HCT116 (cell line): ENCODE measurements at regions not wholly inside any gene's neighbourhood (a gene's known extent, or its start where the extent isn't known, plus 50 kb on each side); places are given as distances from the start of the nearest gene placed in this dataset.

Experiments
- ATAC-seq: fragments of 200-7000 bp; cut with Tn5 transposase; 2 replicates; pipeline ENCODE4 v1.9.1; 2020; ENCODE audit warnings: mild to moderate bottlenecking, moderate library complexity
- BruUV-seq: library from RNA; stranded (reverse); fragments of 400-500 nt; replicated peaks from 2 replicates; lab custom pipeline; 2021; lab: Mats Ljungman, UMichigan
- CTCF ChIA-PET: fragments of 300-600 bp; sonication (Branson Sonifier 250); formaldehyde crosslinking; loops from one replicate; lab custom pipeline; 2021; ENCODE audit warnings: antibody characterized with exemption; lab: Charles Lee
- POLR2A ChIA-PET: fragments of 300-600, 350-600 bp; sonication (Branson Sonifier 250); formaldehyde crosslinking; loops from one replicate; lab custom pipeline; 2021; ENCODE audit warnings: antibody characterized with exemption; lab: Charles Lee
- RAD21 ChIA-PET, 2 experiments: fragments of 300-600 bp; sonication (Branson Sonifier 250); formaldehyde crosslinking; loops; one replicate each; lab custom pipeline; 2023; ENCODE audit warnings: low total read pairs in 2 of 2; ENCODE audit not compliant: uncharacterized antibody in 2 of 2, unreplicated experiment in 2 of 2, low non-redundant PET in 1 of 2; lab: Charles Lee
- DNase-seq: peaks from one replicate; pipeline ENCODE4 v3.0.0-alpha.2; 2010; ENCODE audit warnings: low read depth, low spot score
- H2AFZ ChIP-seq: fragments of 200-600 bp; shearing (Covaris generic), sonication (generic); 2 replicates; pipeline ENCODE4 v1.6.1; 2017; ENCODE audit warnings: low read depth, mixed run types, mixed read lengths, antibody characterized with exemption, low read length; ENCODE audit not compliant: poor library complexity, severe bottlenecking
- H3K27ac ChIP-seq: 2 replicates; pipeline ENCODE4 v1.5.1; 2012; ENCODE audit warnings: low read depth, low read length
- H3K27me3 ChIP-seq: fragments of 200-600 bp; sonication (generic); 2 replicates; pipeline ENCODE4 v1.6.1; 2016; ENCODE audit warnings: mixed run types, low read length, mixed read lengths; ENCODE audit not compliant: insufficient read depth
- H3K36me3 ChIP-seq, 2 experiments: fragments of 200-500 bp in 1 of 2; fragments of 200-600 bp in 1 of 2; sonication (Bioruptor generic) in 1 of 2; sonication (generic) in 1 of 2; 2 replicates each; pipeline versions ENCODE4 v1.5.1 to v1.6.1; 2014 to 2016; ENCODE audit warnings: low read length in 2 of 2, inconsistent platforms in 1 of 2, mixed read lengths in 1 of 2, mixed run types in 1 of 2; ENCODE audit not compliant: insufficient read depth in 2 of 2, control insufficient read depth in 1 of 2
- H3K4me1 ChIP-seq, 2 experiments: fragments of 200-600 bp in 1 of 2; sonication (generic) in 1 of 2; 2 replicates each; pipeline versions ENCODE4 v1.5.1 to v1.6.1; 2012 to 2017; ENCODE audit warnings: low read length in 2 of 2, inconsistent platforms in 1 of 2, mild to moderate bottlenecking in 1 of 2, mixed read lengths in 1 of 2, mixed run types in 1 of 2, moderate library complexity in 1 of 2; ENCODE audit not compliant: insufficient read depth in 2 of 2, control insufficient read depth in 1 of 2
- H3K4me2 ChIP-seq: fragments of 200-600 bp; sonication (generic); 2 replicates; pipeline ENCODE4 v1.6.1; 2017; ENCODE audit warnings: mixed run types, low read length, mixed read lengths
- H3K4me3 ChIP-seq, 2 experiments: fragments of 200-600 bp in 1 of 2; sonication (generic) in 1 of 2; replicated peaks in 1 of 2; 2 replicates each; pipeline ENCODE4 v1.5.1; 2011 to 2016; ENCODE audit warnings: low read length in 2 of 2, control low read depth in 1 of 2, low read depth in 1 of 2, mild to moderate bottlenecking in 1 of 2, mixed read lengths in 1 of 2, mixed run types in 1 of 2
- H3K79me2 ChIP-seq: fragments of 200-600 bp; sonication (generic); 2 replicates; pipeline ENCODE4 v1.6.1; 2017; ENCODE audit warnings: mild to moderate bottlenecking, mixed run types, low read length, moderate library complexity, mixed read lengths; ENCODE audit not compliant: insufficient read depth
- H3K9ac ChIP-seq: fragments of 200-600 bp; sonication (generic); 2 replicates; pipeline ENCODE4 v1.6.1; 2016; ENCODE audit warnings: low read length, mixed read lengths
- H3K9me2 ChIP-seq: fragments of 200-600 bp; sonication (generic), shearing (Covaris generic); 2 replicates; pipeline ENCODE4 v1.6.1; 2017; ENCODE audit warnings: mixed run types, mild to moderate bottlenecking, moderate library complexity; ENCODE audit not compliant: insufficient read depth
- H3K9me3 ChIP-seq, 2 experiments: fragments of 200-500 bp in 1 of 2; fragments of 200-600 bp in 1 of 2; sonication (Bioruptor generic) in 1 of 2; sonication (generic) in 1 of 2; 2 replicates each; pipeline ENCODE4 v1.6.1; 2014 to 2017; ENCODE audit warnings: low read length in 2 of 2, mixed read lengths in 2 of 2, inconsistent platforms in 1 of 2, low read depth in 1 of 2, mild to moderate bottlenecking in 1 of 2, mixed run types in 1 of 2, moderate library complexity in 1 of 2; ENCODE audit not compliant: control insufficient read depth in 1 of 2, insufficient read depth in 1 of 2
- H4K20me1 ChIP-seq: fragments of 200-600 bp; sonication (generic), shearing (Covaris generic); 2 replicates; pipeline ENCODE4 v1.6.1; 2017; ENCODE audit warnings: mixed run types, mild to moderate bottlenecking, moderate library complexity; ENCODE audit not compliant: insufficient read depth
- CTCF ChIP-seq, 3 experiments: fragments of 200-600 bp in 1 of 3; sonication (generic) in 1 of 3; IDR thresholded peaks in 2 of 3; conservative IDR thresholded peaks in 1 of 3; 2 replicates each; pipeline ENCODE4 v1.5.1; 2012 to 2017; ENCODE audit warnings: low read depth in 2 of 3, low read length in 2 of 3, antibody characterized with exemption in 1 of 3, borderline replicate concordance in 1 of 3, control low read depth in 1 of 3, mild to moderate bottlenecking in 1 of 3, mixed read lengths in 1 of 3, mixed run types in 1 of 3, moderate library complexity in 1 of 3; ENCODE audit not compliant: insufficient read depth in 1 of 3
- JUND ChIP-seq: IDR thresholded peaks from 2 replicates; pipeline ENCODE4 v1.6.1; 2012
- MAX ChIP-seq: IDR thresholded peaks from 2 replicates; pipeline ENCODE4 v1.6.1; 2012
- POLR2A ChIP-seq: IDR thresholded peaks from 2 replicates; pipeline ENCODE4 v1.7.0; 2011; ENCODE audit warnings: borderline replicate concordance; ENCODE audit not compliant: insufficient read depth, insufficient read length; ENCODE audit errors: extremely low read depth
- SP1 ChIP-seq: IDR thresholded peaks from 2 replicates; pipeline ENCODE4 v1.6.1; 2012; ENCODE audit warnings: low read depth
- ZBTB33 ChIP-seq: IDR thresholded peaks from 2 replicates; pipeline ENCODE4 v1.6.1; 2011; ENCODE audit warnings: mild to moderate bottlenecking, low read length, moderate library complexity; ENCODE audit not compliant: insufficient replicate concordance; ENCODE audit errors: extremely low read depth
- ZFX ChIP-seq: fragments of 450-650 bp; IDR thresholded peaks from 2 replicates; pipeline ENCODE4 v1.6.1; 2017
- intact Hi-C: fragments of 100-400 bp; cut with micrococcal nuclease; formaldehyde crosslinking; loops from 2 replicates; pipeline ENCODE4 v1.10.0; 2022

- Histone ChIP-seq H3K4me3 (no peak overlapping the region), H4K20me1 (no peaks in the 10 kb centered on the region), H3K4me2 (no peak overlapping the region), H3K36me3 (no peaks in the 10 kb centered on the region), H3K9me3 (no peaks in the 10 kb centered on the region), H2AFZ (no peak overlapping the region), H3K9ac (no peak overlapping the region), H3K27ac (no peak overlapping the region), H3K79me2 (no peaks in the 10 kb centered on the region), H3K27me3 (peaks cover 10% of the 10 kb centered on the region), H3K4me1 (no peaks in the 10 kb centered on the region), H3K9me2 (no peaks in the 10 kb centered on the region)
- BruUV-seq, result no TSS peak
- TF ChIP-seq POLR2A (no peak), SP1 (no peak), JUND (no peak), ZBTB33 (no peak), ZFX (no peak), MAX (no peak), CTCF (IDR thresholded peaks at IDR 0.05 in 2 of 3, conservative IDR thresholded peaks at IDR 0.05 in 1 of 3; ENCODE audit: borderline replicate concordance in 1 of 3, insufficient read depth in 1 of 3, low read depth in 2 of 3, low read length in 2 of 3) (no peak)
- no peak for ATAC-seq
- RAD21 ChIA-PET, result no interaction called here
- POLR2A ChIA-PET, result no interaction called here
- intact Hi-C loops, result no loop called here
- DNase-seq, result no peak
- CTCF ChIA-PET, result no interaction called here
Measured at GRCh38 chr2:118764855-118765254, 82.6 kb downstream of the EN1 start.
